C4-2B (cell line): ENCODE measurements at regions not wholly inside any gene's neighbourhood (a gene's known extent, or its start where the extent isn't known, plus 50 kb on each side); places are given as distances from the start of the nearest gene placed in this dataset.

Experiments
- CTCF ChIP-seq: fragments of 450-650 bp; conservative IDR thresholded peaks from 2 replicates; pipeline ENCODE4 v1.5.1; 2017; ENCODE audit warnings: mild to moderate bottlenecking
- ZFX ChIP-seq: fragments of 450-650 bp; IDR thresholded peaks from 2 replicates; pipeline ENCODE4 v1.6.1; 2017

GRCh38 chr7:13447637-13448036, 541.8 kb downstream of the ETV1 start:
- no peak for TF ChIP-seq CTCF
- no peak for TF ChIP-seq ZFX
